Retinal pigment epithelial cell (primary cell): ENCODE measurements at regions not wholly inside any gene's neighbourhood (a gene's known extent, or its start where the extent isn't known, plus 50 kb on each side); places are given as distances from the start of the nearest gene placed in this dataset.
"Not testable (repeated sequence)": the region's sequence is repeated elsewhere in the genome, so short reads cannot be mapped to it uniquely, and the experiment has no call there.

Experiments
- DNase-seq: peaks from one replicate; pipeline ENCODE4 v3.0.0-alpha.2; 2010; ENCODE audit warnings: low read depth
- H3K4me3 ChIP-seq: 2 replicates; pipeline ENCODE4 v1.5.1; 2011; ENCODE audit warnings: mild to moderate bottlenecking, low read length, control low read depth, moderate library complexity
- TF ChIP-seq, protein P1 (sequence below): conservative IDR thresholded peaks from 2 replicates; pipeline ENCODE4 v1.5.1; 2011; ENCODE audit warnings: low read depth, low read length, control low read depth, inconsistent platforms

- TF ChIP-seq, protein P1, sequence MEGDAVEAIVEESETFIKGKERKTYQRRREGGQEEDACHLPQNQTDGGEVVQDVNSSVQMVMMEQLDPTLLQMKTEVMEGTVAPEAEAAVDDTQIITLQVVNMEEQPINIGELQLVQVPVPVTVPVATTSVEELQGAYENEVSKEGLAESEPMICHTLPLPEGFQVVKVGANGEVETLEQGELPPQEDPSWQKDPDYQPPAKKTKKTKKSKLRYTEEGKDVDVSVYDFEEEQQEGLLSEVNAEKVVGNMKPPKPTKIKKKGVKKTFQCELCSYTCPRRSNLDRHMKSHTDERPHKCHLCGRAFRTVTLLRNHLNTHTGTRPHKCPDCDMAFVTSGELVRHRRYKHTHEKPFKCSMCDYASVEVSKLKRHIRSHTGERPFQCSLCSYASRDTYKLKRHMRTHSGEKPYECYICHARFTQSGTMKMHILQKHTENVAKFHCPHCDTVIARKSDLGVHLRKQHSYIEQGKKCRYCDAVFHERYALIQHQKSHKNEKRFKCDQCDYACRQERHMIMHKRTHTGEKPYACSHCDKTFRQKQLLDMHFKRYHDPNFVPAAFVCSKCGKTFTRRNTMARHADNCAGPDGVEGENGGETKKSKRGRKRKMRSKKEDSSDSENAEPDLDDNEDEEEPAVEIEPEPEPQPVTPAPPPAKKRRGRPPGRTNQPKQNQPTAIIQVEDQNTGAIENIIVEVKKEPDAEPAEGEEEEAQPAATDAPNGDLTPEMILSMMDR: peak; percentile 27
- DNase-seq: no peak
- no peak overlapping the region for H3K4me3 ChIP-seq
Observed at GRCh38 chr6:115544765-115545671, 515.7 kb downstream of the FRK start.

GRCh38 chr6:115540077-115540869, 520.4 kb downstream of the FRK start:
- DNase-seq: no peak
- TF ChIP-seq, protein P1: no peak
- no peak overlapping the region for H3K4me3 ChIP-seq

GRCh38 chr6:115539531-115539930, 521.2 kb downstream of the FRK start:
- H3K4me3 ChIP-seq: no peak overlapping the region
- TF ChIP-seq, protein P1: no peak
- no peak for DNase-seq

DNA sequence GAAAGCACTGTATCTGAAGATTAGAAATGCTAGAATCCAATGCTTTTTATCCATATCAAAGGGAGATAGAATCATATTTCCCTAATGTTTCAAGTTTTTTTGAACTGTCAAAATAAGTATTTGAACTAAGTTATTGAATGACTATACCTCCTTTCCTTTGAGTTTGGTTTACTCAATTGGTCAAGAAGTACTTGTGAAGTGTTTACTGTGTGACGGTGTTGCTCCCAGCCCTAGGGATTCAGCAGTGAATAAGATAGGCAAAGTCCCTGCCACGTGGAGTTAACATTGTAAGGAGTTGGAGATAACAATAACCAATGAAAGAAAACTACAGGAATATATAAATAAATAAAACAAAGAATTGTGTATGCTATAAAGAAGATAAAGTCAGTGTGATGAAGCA, 535.9 kb downstream of the FRK start:
- no peak overlapping the region for H3K4me3 ChIP-seq
- TF ChIP-seq, protein P1: no peak
- DNase-seq: no peak

DNA sequence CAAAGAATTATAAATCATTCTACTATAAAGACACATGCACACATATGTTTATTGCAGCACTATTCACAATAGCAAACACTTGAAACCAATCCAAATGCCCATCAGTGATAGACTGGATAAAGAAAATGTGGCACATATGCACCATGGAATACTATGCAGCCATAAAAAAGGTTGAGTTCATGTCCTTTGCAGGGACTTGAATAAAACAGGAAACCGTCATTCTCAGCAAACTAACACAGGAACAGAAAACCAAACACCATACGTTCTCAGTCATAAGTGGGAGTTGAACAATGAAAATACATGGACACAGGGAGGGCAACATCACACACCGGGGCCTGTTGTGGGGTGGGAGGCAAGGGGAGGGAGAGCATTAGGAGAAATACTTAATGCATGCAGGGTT, 538.9 kb downstream of the FRK start:
- not testable (repeated sequence) for H3K4me3 ChIP-seq, DNase-seq

DNA sequence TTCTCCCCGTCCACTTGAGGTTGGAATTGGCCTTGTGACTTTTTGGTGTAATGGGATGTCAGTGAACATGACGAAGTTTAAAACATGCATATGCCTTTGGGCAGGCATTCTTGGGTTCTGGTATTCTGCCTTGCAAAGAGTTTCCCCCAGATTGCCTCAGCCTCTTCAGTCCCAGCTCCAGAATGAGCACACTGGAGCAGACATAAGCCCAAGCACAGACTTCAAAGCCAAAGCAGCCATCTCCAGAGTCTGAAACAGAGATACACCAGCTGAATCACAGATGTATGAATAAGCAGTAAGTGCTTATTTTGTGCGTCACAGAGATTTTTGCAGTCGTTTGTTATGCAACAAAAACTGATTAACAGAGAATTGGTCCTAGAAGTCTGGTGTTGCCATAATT, 546.0 kb downstream of the FRK start:
- DNase-seq: peak; percentile 23
- TF ChIP-seq, protein P1: no peak
- H3K4me3 ChIP-seq: no peak overlapping the region

DNA sequence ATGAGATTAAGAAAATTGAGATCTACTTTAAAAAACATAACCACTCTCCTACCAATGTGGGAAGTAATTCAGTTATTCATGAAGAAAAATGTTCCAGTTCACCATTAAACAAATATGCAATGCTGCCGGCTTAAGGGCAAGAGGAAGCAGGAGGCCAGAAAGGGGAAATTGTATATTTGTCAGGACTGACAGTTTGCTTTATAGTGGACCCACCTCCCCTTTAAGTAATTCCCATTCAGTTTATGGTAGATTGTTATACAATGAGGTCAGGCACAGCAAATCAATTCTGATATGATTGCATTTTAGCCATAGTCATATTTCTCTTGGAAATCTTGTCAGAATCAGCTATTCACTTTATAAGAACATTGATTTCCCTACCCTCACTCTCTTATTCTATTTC, 547.8 kb downstream of the FRK start:
- H3K4me3 ChIP-seq: no peak overlapping the region
- TF ChIP-seq, protein P1: no peak
- no peak for DNase-seq
